ENCODE measurements at regions not wholly inside any gene's neighbourhood (a gene's known extent, or its start where the extent isn't known, plus 50 kb on each side); places are given as distances from the start of the nearest gene placed in this dataset.

DNA sequence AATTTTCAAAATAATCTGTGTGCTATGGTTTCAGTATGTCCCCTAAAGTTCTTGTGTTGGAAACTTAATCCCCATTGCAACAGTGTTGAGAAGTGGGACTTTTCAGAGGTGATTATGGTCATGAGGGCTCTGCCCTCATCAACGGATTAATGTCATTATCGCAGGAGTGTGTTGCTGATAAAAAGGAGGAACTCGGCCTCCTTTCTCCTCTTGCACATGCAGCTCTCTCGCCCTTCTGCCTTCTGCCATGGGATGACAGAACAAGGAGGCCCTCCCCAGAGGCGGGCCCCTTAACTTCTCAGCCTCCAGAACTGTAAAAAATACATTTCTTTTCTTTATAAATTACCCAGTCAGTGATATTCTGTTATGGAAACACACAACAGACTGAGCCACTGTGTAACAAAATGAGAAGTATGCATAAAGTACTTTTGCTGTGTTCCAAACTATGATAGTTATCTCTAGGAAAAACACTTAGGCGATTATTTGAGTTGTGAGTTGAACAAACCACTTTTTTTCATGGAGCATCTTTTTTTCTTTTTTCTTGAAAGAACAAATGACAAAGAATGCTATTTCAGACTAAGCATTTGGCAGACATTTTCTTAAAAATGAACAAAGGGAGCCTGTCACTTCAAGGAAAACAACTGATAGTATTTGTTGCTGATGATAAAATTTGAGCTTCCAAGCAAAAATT is 134.8 kb upstream of the FUT8 start:
- TF ChIP-seq NR3C1 (IDR thresholded peaks at IDR 0.05) (no peak), CTCF (IDR thresholded peaks at IDR 0.05) (no peak), JUNB (IDR thresholded peaks at IDR 0.05) (no peak), POLR2AphosphoS2 (conservative IDR thresholded peaks at IDR 0.05; ENCODE audit: low read length) (no peak)
- TF ChIP-seq, protein P1, sequence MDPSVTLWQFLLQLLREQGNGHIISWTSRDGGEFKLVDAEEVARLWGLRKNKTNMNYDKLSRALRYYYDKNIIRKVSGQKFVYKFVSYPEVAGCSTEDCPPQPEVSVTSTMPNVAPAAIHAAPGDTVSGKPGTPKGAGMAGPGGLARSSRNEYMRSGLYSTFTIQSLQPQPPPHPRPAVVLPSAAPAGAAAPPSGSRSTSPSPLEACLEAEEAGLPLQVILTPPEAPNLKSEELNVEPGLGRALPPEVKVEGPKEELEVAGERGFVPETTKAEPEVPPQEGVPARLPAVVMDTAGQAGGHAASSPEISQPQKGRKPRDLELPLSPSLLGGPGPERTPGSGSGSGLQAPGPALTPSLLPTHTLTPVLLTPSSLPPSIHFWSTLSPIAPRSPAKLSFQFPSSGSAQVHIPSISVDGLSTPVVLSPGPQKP (IDR thresholded peaks at IDR 0.05; ENCODE audit: low read depth, low read length) = no peak

Measured in A549 (cell line).